Aorta (tissue), 5 donors: ENCODE measurements at regions not wholly inside any gene's neighbourhood (a gene's known extent, or its start where the extent isn't known, plus 50 kb on each side); places are given as distances from the start of the nearest gene placed in this dataset.
"Not testable (repeated sequence)": the region's sequence is repeated elsewhere in the genome, so short reads cannot be mapped to it uniquely, and the experiment has no call there.

Experiments used
- ATAC-seq: fragments of 200-7000 bp; cut with Tn5 transposase; one replicate; pipeline ENCODE4 v1.9.1; 2022; ENCODE audit warnings: moderate library complexity; ENCODE audit not compliant: low FRiP score
- DNase-seq, 2 donors: peaks; one replicate each; pipeline ENCODE4 v3.0.0-alpha.2; 2020
- H3K27ac ChIP-seq, 2 donors: one replicate each; pipeline ENCODE4 v1.5.1; 2013; ENCODE audit warnings: low read length in 2 of 2, mild to moderate bottlenecking in 2 of 2, moderate library complexity in 2 of 2, control low read depth in 1 of 2, inconsistent platforms in 1 of 2, low read depth in 1 of 2
- H3K27me3 ChIP-seq, 2 donors: one replicate each; pipeline ENCODE4 v1.6.1; 2013; ENCODE audit warnings: control low read depth in 1 of 2, low read length in 1 of 2, mild to moderate bottlenecking in 1 of 2, moderate library complexity in 1 of 2; ENCODE audit not compliant: insufficient read depth in 2 of 2, control insufficient read depth in 1 of 2
- H3K36me3 ChIP-seq, 2 donors: one replicate each; pipeline ENCODE4 v1.6.1; 2013; ENCODE audit warnings: control low read depth in 1 of 2, low read length in 1 of 2, mild to moderate bottlenecking in 1 of 2; ENCODE audit not compliant: insufficient read depth in 2 of 2, control insufficient read depth in 1 of 2
- H3K4me1 ChIP-seq, 2 donors: one replicate each; pipeline ENCODE4 v1.6.1; 2013; ENCODE audit warnings: low read length in 2 of 2, control low read depth in 1 of 2, mild to moderate bottlenecking in 1 of 2, moderate library complexity in 1 of 2; ENCODE audit not compliant: insufficient read depth in 2 of 2, control insufficient read depth in 1 of 2
- H3K4me3 ChIP-seq, 2 donors: one replicate each; pipeline ENCODE4 v1.5.1; 2013; ENCODE audit warnings: low read length in 2 of 2, control low read depth in 1 of 2, mild to moderate bottlenecking in 1 of 2
- H3K9me3 ChIP-seq: one replicate; pipeline ENCODE4 v1.6.1; 2013; ENCODE audit warnings: mild to moderate bottlenecking, low read length; ENCODE audit not compliant: control insufficient read depth
- WGBS, 2 donors: extraction: QIAGEN DNeasy Blood & Tissue Kit; methylation state at CpG; one replicate each; pipeline ENCODE4 v1.1.7; 2013; 5-methylcytosine and 5-hydroxymethylcytosine counted together
- intact Hi-C, 2 donors: fragments of 100-400 bp; cut with DNase I; formaldehyde crosslinking; loops; one replicate each; pipeline versions ENCODE4 v1.14.2 to v1.15.0; 2022
- donor health status: healthy with polysubstance abuse.
- donor health status: Bipolar disorder and iron deficiency.
- donor health status: DM: no; HTN: no; CAD: no.
- donor health status: DM: no; HTN: no; CAD: no.
- donor health status: DM: yes; HTN: yes; CAD: no.

- DNase-seq, result no peak
- no peaks in the 10 kb centered on the region for H3K4me1 ChIP-seq
- ATAC-seq, result peak; percentile 63
- no peaks in the 10 kb centered on the region for H3K36me3 ChIP-seq
- no peaks in the 10 kb centered on the region for H3K27me3 ChIP-seq
- no peak overlapping the region for H3K27ac ChIP-seq
- intact Hi-C loops, result no loop called here
- no peaks in the 10 kb centered on the region for H3K9me3 ChIP-seq
- H3K4me3 ChIP-seq, result no peak overlapping the region
Measured at GRCh38 chr2:66189553-66189952, 245.4 kb upstream of the MEIS1 start.

- WGBS, 2 donors, result 86 to 88% methylated on average over 3 of the region's 3 CpGs
- ATAC-seq (no peak), DNase-seq (no peak)
- no peak overlapping the region for H3K27ac ChIP-seq
- H3K27me3 ChIP-seq, result no peaks in the 10 kb centered on the region
- H3K4me3 ChIP-seq, result no peak overlapping the region
- H3K36me3 ChIP-seq, result no peaks in the 10 kb centered on the region
- intact Hi-C loops, result no loop called here
- H3K4me1 ChIP-seq, result no peaks in the 10 kb centered on the region
- H3K9me3 ChIP-seq, result no peaks in the 10 kb centered on the region
Measured at GRCh38 chr2:66186537-66186936, 248.4 kb upstream of the MEIS1 start.

- Histone ChIP-seq H3K27me3 (no peaks in the 10 kb centered on the region), H3K9me3 (no peaks in the 10 kb centered on the region), H3K4me3 (no peak overlapping the region), H3K4me1 (no peaks in the 10 kb centered on the region), H3K36me3 (no peaks in the 10 kb centered on the region), H3K27ac (no peak overlapping the region)
- WGBS, 2 donors, result 94 to 95% methylated on average over 11 of the region's 11 CpGs
- ATAC-seq (no peak), DNase-seq (no peak)
- intact Hi-C loops, result no loop called here
Measured at GRCh38 chr2:66185497-66186054, 249.3 kb upstream of the MEIS1 start.

GRCh38 chr2:66177128-66177796 lies 257.7 kb upstream of the MEIS1 start:
- DNase-seq, H3K4me3 ChIP-seq, H3K9me3 ChIP-seq, intact Hi-C loops, H3K4me1 ChIP-seq, ATAC-seq, H3K27me3 ChIP-seq, H3K36me3 ChIP-seq, H3K27ac ChIP-seq: not testable (repeated sequence)
- WGBS, 2 donors, result 90 to 92% methylated on average over 26 of the region's 26 CpGs

GRCh38 chr2:66174491-66174890 lies 260.4 kb upstream of the MEIS1 start:
- no peak overlapping the region for H3K4me3 ChIP-seq
- DNase-seq, result no peak
- H3K27ac ChIP-seq, result no peak overlapping the region
- ATAC-seq, result no peak
- H3K36me3 ChIP-seq, result no peaks in the 10 kb centered on the region
- no peaks in the 10 kb centered on the region for H3K9me3 ChIP-seq
- WGBS, 2 donors, result 92 to 96% methylated on average over 5 of the region's 5 CpGs
- intact Hi-C loops, result no loop called here
- no peaks in the 10 kb centered on the region for H3K4me1 ChIP-seq
- H3K27me3 ChIP-seq, result no peaks in the 10 kb centered on the region

GRCh38 chr2:66173645-66174044 lies 261.3 kb upstream of the MEIS1 start:
- WGBS, 2 donors, result 96 to 97% methylated on average over 1 of the region's 1 CpG
- no peak for DNase-seq
- no peaks in the 10 kb centered on the region for H3K9me3 ChIP-seq
- H3K4me3 ChIP-seq, result no peak overlapping the region
- H3K27ac ChIP-seq, result no peak overlapping the region
- no peaks in the 10 kb centered on the region for H3K4me1 ChIP-seq
- H3K27me3 ChIP-seq, result no peaks in the 10 kb centered on the region
- intact Hi-C loops, result no loop called here
- no peak for ATAC-seq
- no peaks in the 10 kb centered on the region for H3K36me3 ChIP-seq

- ATAC-seq (no peak), DNase-seq (no peak)
- H3K27ac ChIP-seq, result no peak overlapping the region
- no peaks in the 10 kb centered on the region for H3K27me3 ChIP-seq
- no peaks in the 10 kb centered on the region for H3K36me3 ChIP-seq
- intact Hi-C loops, result no loop called here
- 87 to 89% methylated on average over 5 of the region's 5 CpGs for whole genome bisulfite sequencing, 2 donors
- no peaks in the 10 kb centered on the region for H3K4me1 ChIP-seq
- no peak overlapping the region for H3K4me3 ChIP-seq
- no peaks in the 10 kb centered on the region for H3K9me3 ChIP-seq
Measured at GRCh38 chr2:66171530-66171929, 263.4 kb upstream of the MEIS1 start.

- intact Hi-C loops, result no loop called here
- H3K36me3 ChIP-seq, result no peaks in the 10 kb centered on the region
- ATAC-seq (no peak), DNase-seq (no peak)
- 91 to 95% methylated on average over 6 of the region's 6 CpGs for WGBS, 2 donors
- no peaks in the 10 kb centered on the region for H3K27me3 ChIP-seq
- no peak overlapping the region for H3K27ac ChIP-seq
- H3K4me3 ChIP-seq, result no peak overlapping the region
- no peaks in the 10 kb centered on the region for H3K4me1 ChIP-seq
- H3K9me3 ChIP-seq, result no peaks in the 10 kb centered on the region
Measured at GRCh38 chr2:66170744-66171330, 264.1 kb upstream of the MEIS1 start.

GRCh38 chr2:66169076-66169475 lies 265.8 kb upstream of the MEIS1 start:
- Histone ChIP-seq H3K36me3 (no peaks in the 10 kb centered on the region), H3K4me3 (no peak overlapping the region), H3K9me3 (no peaks in the 10 kb centered on the region), H3K4me1 (no peaks in the 10 kb centered on the region), H3K27ac (no peak overlapping the region), H3K27me3 (no peaks in the 10 kb centered on the region)
- 92 to 93% methylated on average over 3 of the region's 3 CpGs for WGBS, 2 donors
- DNase-seq, result no peak
- no peak for ATAC-seq
- intact Hi-C loops, result no loop called here
